ENCODE measurements at regions not wholly inside any gene's neighbourhood (a gene's known extent, or its start where the extent isn't known, plus 50 kb on each side); places are given as distances from the start of the nearest gene placed in this dataset.

GRCh38 chr12:73517859-73518258, 1019.8 kb upstream of the ATXN7L3B start:
- TF ChIP-seq YY1 (IDR thresholded peaks at IDR 0.05; ENCODE audit: low read depth) (no peak), RAD21 (IDR thresholded peaks at IDR 0.05; ENCODE audit: low read depth) (no peak), EP300 (IDR thresholded peaks at IDR 0.05; ENCODE audit: borderline replicate concordance) (no peak), FOXM1 (IDR thresholded peaks at IDR 0.05; ENCODE audit: borderline replicate concordance, low read depth) (no peak), REST (IDR thresholded peaks at IDR 0.05; ENCODE audit: low read depth) (no peak), CEBPB (IDR thresholded peaks at IDR 0.05) (no peak), TAF1 (IDR thresholded peaks at IDR 0.05; ENCODE audit: low read depth) (no peak)

Data from Ishikawa (cell line).